Muscle of back (tissue), 3 donors: ENCODE measurements at regions not wholly inside any gene's neighbourhood (a gene's known extent, or its start where the extent isn't known, plus 50 kb on each side); places are given as distances from the start of the nearest gene placed in this dataset.

Source experiments
- DNase-seq, 3 donors: peaks; one replicate each; pipeline versions ENCODE4 v3.0.0 to v3.0.0-alpha.2; 2013

GRCh38 chr1:55278378-55278777, 63.2 kb upstream of the USP24 start:
- DNase-seq, result no peak

- peak; percentile 70 to 87 (median 85) for DNase-seq
Observed at GRCh38 chr1:55277377-55278130, 62.4 kb upstream of the USP24 start.

- peak in 1 of 3 donors; percentile 57 for DNase-seq
Observed at GRCh38 chr1:55276671-55277376, 61.7 kb upstream of the USP24 start.

DNA sequence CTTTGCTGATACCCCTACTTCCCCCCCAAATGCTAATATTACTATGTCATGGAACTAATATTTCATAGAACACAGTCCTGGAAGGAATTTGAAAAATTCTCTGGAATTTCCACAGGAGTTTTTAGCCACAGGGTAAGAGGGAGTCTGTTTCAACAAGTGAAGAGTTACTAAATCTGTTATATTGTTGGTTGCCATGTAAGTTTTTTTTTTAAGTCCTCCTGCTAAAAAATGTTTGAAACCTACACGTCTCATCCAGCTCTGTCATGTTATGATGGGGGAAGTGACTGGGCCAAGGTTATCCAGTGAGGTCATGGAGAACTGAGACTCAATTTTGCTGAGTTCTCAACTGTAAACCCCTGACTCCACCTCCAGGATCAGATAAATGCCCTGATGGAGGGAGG, 60.8 kb upstream of the USP24 start:
- no peak for DNase-seq

GRCh38 chr1:55275151-55275748, 60.1 kb upstream of the USP24 start:
- DNase-seq, result peak in 1 of 3 donors; percentile 39

DNA sequence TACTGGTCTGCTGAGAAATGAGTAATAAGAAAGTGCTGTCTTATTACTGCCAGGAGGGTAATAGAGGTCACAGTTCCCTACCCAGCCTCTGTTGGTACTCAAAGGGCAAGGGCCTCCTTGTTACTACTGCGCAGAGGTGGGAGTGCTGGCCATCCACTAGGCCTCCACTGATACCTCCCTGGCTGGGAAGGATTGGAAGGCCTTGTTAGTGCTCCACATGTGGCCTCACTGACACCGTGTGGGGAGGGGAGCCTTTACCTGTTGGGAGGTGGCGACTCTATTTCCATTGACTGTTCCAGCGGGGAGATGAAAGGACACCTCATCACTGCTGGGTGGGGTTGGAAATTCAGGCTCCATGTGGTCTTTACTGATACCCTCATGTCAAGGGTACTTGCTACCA, 57.8 kb upstream of the USP24 start:
- no peak for DNase-seq
